Epithelial cell of esophagus (primary cell): ENCODE measurements at regions not wholly inside any gene's neighbourhood (a gene's known extent, or its start where the extent isn't known, plus 50 kb on each side); places are given as distances from the start of the nearest gene placed in this dataset.

ENCODE experiments used
- DNase-seq: peaks from one replicate; pipeline ENCODE4 v3.0.0; 2010; ENCODE audit warnings: low read depth
- H3K4me3 ChIP-seq: 2 replicates; pipeline ENCODE4 v1.5.1; 2011; ENCODE audit warnings: mild to moderate bottlenecking, low read length, control low read depth
- TF ChIP-seq, protein P1 (sequence below): IDR thresholded peaks from 2 replicates; pipeline ENCODE4 v1.5.1; 2011; ENCODE audit warnings: low read depth, mild to moderate bottlenecking, low read length, control low read depth, inconsistent platforms; ENCODE audit not compliant: insufficient read depth; ENCODE audit errors: missing control alignments

DNA sequence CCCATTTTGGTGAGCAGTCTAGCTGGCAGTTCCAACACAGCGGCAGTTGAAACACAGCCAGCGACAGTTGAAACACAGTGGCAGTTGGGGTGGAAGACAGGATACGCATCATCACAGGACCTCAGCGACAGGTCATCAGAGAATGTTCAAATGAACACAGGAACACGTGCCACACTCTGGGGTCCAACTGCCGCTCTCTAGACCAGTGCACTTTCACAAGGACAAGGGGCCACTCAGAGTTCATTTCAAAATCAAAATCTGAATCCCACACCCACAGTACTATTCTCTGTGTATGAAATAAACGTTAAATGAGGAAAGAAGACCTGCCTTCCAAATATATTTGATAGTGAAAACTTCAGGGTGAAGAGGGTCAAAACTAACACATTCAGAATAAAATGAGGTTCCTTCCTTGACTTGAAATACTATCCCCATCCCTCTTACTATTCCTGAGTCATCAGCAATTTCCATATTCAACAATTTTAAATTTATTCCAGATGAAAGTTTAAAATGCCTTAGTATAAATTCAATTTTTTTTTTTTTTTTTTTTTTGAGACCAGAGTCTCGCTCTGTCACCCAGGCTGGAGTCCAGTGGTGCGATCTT, 53.0 kb upstream of the SIMC1 start:
- no peak for DNase-seq
- TF ChIP-seq, protein P1, sequence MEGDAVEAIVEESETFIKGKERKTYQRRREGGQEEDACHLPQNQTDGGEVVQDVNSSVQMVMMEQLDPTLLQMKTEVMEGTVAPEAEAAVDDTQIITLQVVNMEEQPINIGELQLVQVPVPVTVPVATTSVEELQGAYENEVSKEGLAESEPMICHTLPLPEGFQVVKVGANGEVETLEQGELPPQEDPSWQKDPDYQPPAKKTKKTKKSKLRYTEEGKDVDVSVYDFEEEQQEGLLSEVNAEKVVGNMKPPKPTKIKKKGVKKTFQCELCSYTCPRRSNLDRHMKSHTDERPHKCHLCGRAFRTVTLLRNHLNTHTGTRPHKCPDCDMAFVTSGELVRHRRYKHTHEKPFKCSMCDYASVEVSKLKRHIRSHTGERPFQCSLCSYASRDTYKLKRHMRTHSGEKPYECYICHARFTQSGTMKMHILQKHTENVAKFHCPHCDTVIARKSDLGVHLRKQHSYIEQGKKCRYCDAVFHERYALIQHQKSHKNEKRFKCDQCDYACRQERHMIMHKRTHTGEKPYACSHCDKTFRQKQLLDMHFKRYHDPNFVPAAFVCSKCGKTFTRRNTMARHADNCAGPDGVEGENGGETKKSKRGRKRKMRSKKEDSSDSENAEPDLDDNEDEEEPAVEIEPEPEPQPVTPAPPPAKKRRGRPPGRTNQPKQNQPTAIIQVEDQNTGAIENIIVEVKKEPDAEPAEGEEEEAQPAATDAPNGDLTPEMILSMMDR: no peak
- H3K4me3 ChIP-seq: no peak overlapping the region

DNA sequence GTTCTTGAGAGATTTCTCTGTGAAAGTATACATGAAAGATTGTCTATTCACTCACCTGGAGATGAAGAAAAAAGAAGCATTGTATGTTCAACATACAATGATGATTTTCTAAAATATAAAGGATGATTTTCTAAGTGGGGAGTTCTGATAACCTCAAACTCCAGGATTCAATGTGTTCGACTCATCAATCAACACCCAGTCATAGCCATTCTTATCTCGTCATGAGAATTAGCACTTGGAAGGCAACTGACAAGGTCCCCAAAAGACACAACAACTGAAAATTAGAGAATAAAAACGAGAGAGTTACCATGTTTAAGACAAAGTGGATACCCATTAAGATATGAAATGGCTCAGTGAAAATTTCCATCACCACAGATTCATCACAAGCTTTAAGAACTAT, 52.1 kb upstream of the SIMC1 start:
- no peak overlapping the region for H3K4me3 ChIP-seq
- TF ChIP-seq, protein P1: no peak
- no peak for DNase-seq

- no peak overlapping the region for H3K4me3 ChIP-seq
- no peak for DNase-seq
- TF ChIP-seq, protein P1: no peak
Observed at GRCh38 chr5:176187276-176188062, 50.8 kb upstream of the SIMC1 start.

GRCh38 chr5:176188085-176188484, 50.1 kb upstream of the SIMC1 start:
- DNase-seq: no peak
- no peak overlapping the region for H3K4me3 ChIP-seq
- TF ChIP-seq, protein P1: no peak
